DMS53 (cell line): ENCODE measurements at regions not wholly inside any gene's neighbourhood (a gene's known extent, or its start where the extent isn't known, plus 50 kb on each side); places are given as distances from the start of the nearest gene placed in this dataset.
A peak's percentile ranks its signal among the peaks of the same experiment; 100 is the strongest.

Source experiments
- DNase-seq: peaks from one replicate; lab custom pipeline; 2025; lab: John Stamatoyannopoulos, UW

- no peak for DNase-seq
Observed at GRCh38 chr5:34505731-34506130, 150.4 kb upstream of the RAI14 start.

- DNase-seq = no peak
Observed at GRCh38 chr5:34507933-34508332, 148.2 kb upstream of the RAI14 start.

GRCh38 chr5:34509392-34509791 lies 146.7 kb upstream of the RAI14 start:
- DNase-seq = peak; percentile 30

- no peak for DNase-seq
Observed at GRCh38 chr5:34510002-34510401, 146.1 kb upstream of the RAI14 start.

- DNase-seq = peak; percentile 40
Observed at GRCh38 chr5:34511063-34511462, 145.1 kb upstream of the RAI14 start.

GRCh38 chr5:34511481-34511880 lies 144.6 kb upstream of the RAI14 start:
- DNase-seq = no peak

- DNase-seq = peak; percentile 23
Observed at GRCh38 chr5:34511915-34512314, 144.2 kb upstream of the RAI14 start.

GRCh38 chr5:34516166-34516565 lies 140.0 kb upstream of the RAI14 start:
- DNase-seq = no peak

GRCh38 chr5:34516686-34517085 lies 139.4 kb upstream of the RAI14 start:
- DNase-seq = no peak

GRCh38 chr5:34517249-34517648 lies 138.9 kb upstream of the RAI14 start:
- DNase-seq = peak; percentile 76

GRCh38 chr5:34519489-34520220 lies 136.5 kb upstream of the RAI14 start:
- DNase-seq = peak; percentile 32

GRCh38 chr5:34521628-34522290 lies 134.4 kb upstream of the RAI14 start:
- peak; percentile 20 for DNase-seq

- DNase-seq = peak; percentile 87
Observed at GRCh38 chr5:34522599-34523386, 133.3 kb upstream of the RAI14 start.

- no peak for DNase-seq
Observed at GRCh38 chr5:34523387-34523726, 132.8 kb upstream of the RAI14 start.

- no peak for DNase-seq
Observed at GRCh38 chr5:34524123-34524522, 132.0 kb upstream of the RAI14 start.

GRCh38 chr5:34525761-34526160 lies 130.4 kb upstream of the RAI14 start:
- no peak for DNase-seq

- no peak for DNase-seq
Observed at GRCh38 chr5:34526682-34527305, 129.3 kb upstream of the RAI14 start.

GRCh38 chr5:34529581-34530331 lies 126.4 kb upstream of the RAI14 start:
- DNase-seq = no peak

GRCh38 chr5:34530637-34531036 lies 125.5 kb upstream of the RAI14 start:
- DNase-seq = no peak

GRCh38 chr5:34531751-34532360 lies 124.3 kb upstream of the RAI14 start:
- DNase-seq = no peak
